SK-N-SH (cell line): ENCODE measurements at regions not wholly inside any gene's neighbourhood (a gene's known extent, or its start where the extent isn't known, plus 50 kb on each side); places are given as distances from the start of the nearest gene placed in this dataset.
"Not testable (repeated sequence)": the region's sequence is repeated elsewhere in the genome, so short reads cannot be mapped to it uniquely, and the experiment has no call there.

Source experiments
- CTCF ChIA-PET: fragments of 300-600, 350-600 bp; formaldehyde crosslinking; extraction: SDS; loops from one replicate; lab custom pipeline; 2021; lab: Yijun Ruan, JAX
- POLR2A ChIA-PET: fragments of 350-600 bp; sonication (Branson Sonifier 250); formaldehyde crosslinking; extraction: SDS; loops from one replicate; lab custom pipeline; 2020; ENCODE audit warnings: antibody characterized with exemption, inconsistent platforms; lab: Yijun Ruan, JAX
- DNase-seq: peaks from one replicate; pipeline ENCODE4 v3.0.0; 2012
- H2AFZ ChIP-seq: fragments of 200-600 bp; sonication (generic); 2 replicates; pipeline ENCODE4 v1.8.1; 2016; ENCODE audit warnings: antibody characterized with exemption, mild to moderate bottlenecking, low read depth
- H3F3A ChIP-seq: fragments of 200-600 bp; sonication (generic); replicated peaks from 2 replicates; pipeline ENCODE3; 2016; ENCODE audit warnings: antibody characterized with exemption, mild to moderate bottlenecking; ENCODE audit not compliant: insufficient read depth
- H3K27ac ChIP-seq, 2 experiments: fragments of 200-500 bp in 1 of 2; fragments of 200-600 bp in 1 of 2; sonication (Bioruptor generic) in 1 of 2; sonication (generic), shearing (Covaris generic) in 1 of 2; 2 replicates each; pipeline versions ENCODE4 v1.5.1 to v1.6.1; 2014 to 2016; ENCODE audit warnings: low read depth in 2 of 2, inconsistent platforms in 1 of 2, low read length in 1 of 2, mild to moderate bottlenecking in 1 of 2, mixed read lengths in 1 of 2
- H3K27me3 ChIP-seq: fragments of 200-600 bp; sonication (generic), shearing (Covaris generic); 2 replicates; pipeline ENCODE4 v1.6.1; 2016; ENCODE audit warnings: mixed run types; ENCODE audit not compliant: insufficient read depth
- H3K36me3 ChIP-seq, 2 experiments: fragments of 200-500 bp in 1 of 2; fragments of 200-600 bp in 1 of 2; sonication (Bioruptor generic) in 1 of 2; sonication (generic) in 1 of 2; replicated peaks in 1 of 2; 2 replicates each; pipeline versions ENCODE3 to v1.5.1; 2014 to 2016; ENCODE audit warnings: low read length in 1 of 2, mild to moderate bottlenecking in 1 of 2; ENCODE audit not compliant: insufficient read depth in 2 of 2, control insufficient read depth in 1 of 2
- H3K4me1 ChIP-seq, 2 experiments: fragments of 200-500 bp in 1 of 2; fragments of 200-600 bp in 1 of 2; sonication (Bioruptor generic) in 1 of 2; sonication (generic), shearing (Covaris generic) in 1 of 2; 2 replicates each; pipeline versions ENCODE4 v1.5.1 to v1.6.1; 2014 to 2016; ENCODE audit warnings: low read depth in 1 of 2, low read length in 1 of 2, mixed run types in 1 of 2; ENCODE audit not compliant: insufficient read depth in 2 of 2, control insufficient read depth in 1 of 2
- H3K4me2 ChIP-seq: fragments of 200-600 bp; sonication (generic), shearing (Covaris generic); 2 replicates; pipeline ENCODE4 v1.6.1; 2017; ENCODE audit warnings: mixed run types
- H3K4me3 ChIP-seq, 2 experiments: fragments of 200-500 bp in 1 of 2; fragments of 200-600 bp in 1 of 2; sonication (Bioruptor generic) in 1 of 2; sonication (generic), shearing (Covaris generic) in 1 of 2; 2 replicates each; pipeline versions ENCODE4 v1.5.1 to v1.8.1; 2014 to 2016; ENCODE audit warnings: low read depth in 2 of 2, inconsistent platforms in 1 of 2, low read length in 1 of 2, mild to moderate bottlenecking in 1 of 2, mixed read lengths in 1 of 2, moderate library complexity in 1 of 2
- H3K79me2 ChIP-seq: fragments of 200-600 bp; sonication (generic); 2 replicates; pipeline ENCODE4 v1.8.1; 2017; ENCODE audit warnings: mild to moderate bottlenecking; ENCODE audit not compliant: insufficient read depth
- H3K9ac ChIP-seq: fragments of 200-600 bp; sonication (generic); 2 replicates; pipeline ENCODE4 v1.6.1; 2017; ENCODE audit warnings: mixed run types
- H3K9me2 ChIP-seq: fragments of 200-600 bp; sonication (generic); 2 replicates; pipeline ENCODE4 v1.6.1; 2017; ENCODE audit warnings: mixed run types
- H3K9me3 ChIP-seq: fragments of 200-600 bp; sonication (generic); 2 replicates; pipeline ENCODE4 v1.6.1; 2017; ENCODE audit warnings: mixed run types, mild to moderate bottlenecking, moderate library complexity
- H4K20me1 ChIP-seq: fragments of 200-600 bp; sonication (generic); 2 replicates; pipeline ENCODE4 v1.6.1; 2017; ENCODE audit warnings: mild to moderate bottlenecking, mixed run types; ENCODE audit not compliant: insufficient read depth
- CHD2 ChIP-seq: fragments of 150-350 bp; IDR thresholded peaks from 2 replicates; pipeline ENCODE4 v1.6.1; 2018; ENCODE audit warnings: low read length; ENCODE audit not compliant: partially characterized antibody
- ELF1 ChIP-seq: IDR thresholded peaks from 2 replicates; pipeline ENCODE4 v1.4.0; 2012
- EZH2phosphoT487 ChIP-seq: fragments of 200-600 bp; sonication (generic); IDR thresholded peaks from 2 replicates; pipeline ENCODE4 v1.6.1; 2017; ENCODE audit warnings: low read depth, mixed run types, mild to moderate bottlenecking, antibody characterized with exemption, moderate library complexity, borderline replicate concordance
- FOXJ3 ChIP-seq: sonication (generic); formaldehyde crosslinking; IDR thresholded peaks from 2 replicates; pipeline ENCODE4 v1.5.1; 2020; ENCODE audit warnings: mild to moderate bottlenecking, missing genetic modification reagents
- FOXM1 ChIP-seq: IDR thresholded peaks from 2 replicates; pipeline ENCODE4 v1.4.0; 2012; ENCODE audit warnings: low read depth, mild to moderate bottlenecking
- GATA2 ChIP-seq: sonication (generic); formaldehyde crosslinking; IDR thresholded peaks from 2 replicates; pipeline ENCODE4 v1.5.0; 2020; ENCODE audit warnings: mild to moderate bottlenecking, missing genetic modification reagents
- NFIC ChIP-seq: IDR thresholded peaks from 2 replicates; pipeline ENCODE4 v1.4.0; 2012; ENCODE audit warnings: borderline replicate concordance
- RFX5 ChIP-seq: IDR thresholded peaks from 2 replicates; pipeline ENCODE4 v1.6.1; 2012; ENCODE audit warnings: mild to moderate bottlenecking, improper control_type of control experiment, low read length
- WGBS: methylation state at CpG from one replicate; pipeline ENCODE4 v1.1.6; 2017; ENCODE audit warnings: low lambda C conversion rate; 5-methylcytosine and 5-hydroxymethylcytosine counted together
- TF ChIP-seq, protein P1 (sequence below): IDR thresholded peaks from 2 replicates; pipeline ENCODE4 v1.4.0; 2012; ENCODE audit warnings: low read depth, borderline replicate concordance
- TF ChIP-seq, protein P2 (sequence below): fragments of 150-350 bp; IDR thresholded peaks from 2 replicates; pipeline ENCODE4 v1.6.1; 2016; ENCODE audit warnings: mild to moderate bottlenecking, low read depth, low read length

GRCh38 chr4:175330652-175331051 is 412.5 kb downstream of the ADAM29 start:
- 35% methylated on average over 2 of the region's 2 CpGs for WGBS
- no peak for DNase-seq
- POLR2A ChIA-PET, result no interaction called here

DNA sequence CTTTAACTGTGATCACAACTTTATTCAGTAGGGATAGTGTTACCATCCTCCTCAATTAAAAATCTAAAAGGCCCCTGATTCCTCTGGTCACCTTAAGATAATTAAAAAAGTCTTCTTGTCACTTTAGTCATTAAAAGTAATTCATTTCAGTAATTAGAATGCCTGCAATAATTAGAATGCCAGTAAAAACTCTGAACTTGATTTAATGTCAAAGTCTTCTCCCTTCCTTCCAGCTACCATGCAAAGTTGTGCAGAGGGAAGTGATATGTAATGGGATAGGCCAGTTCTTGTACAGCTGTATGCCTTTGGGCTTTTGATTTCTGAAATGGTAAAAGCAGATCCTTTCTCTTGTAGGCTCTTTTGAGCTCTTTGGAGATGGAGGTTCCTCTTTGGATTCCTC is 417.2 kb downstream of the ADAM29 start:
- Histone ChIP-seq H3K4me1 (no peaks in the 10 kb centered on the region), H3K27ac (no peak overlapping the region), H3K9ac (no peak overlapping the region), H3K79me2 (no peaks in the 10 kb centered on the region), H3K9me2 (no peaks in the 10 kb centered on the region), H3K9me3 (no peaks in the 10 kb centered on the region), H4K20me1 (no peaks in the 10 kb centered on the region), H3K27me3 (no peaks in the 10 kb centered on the region)
- CTCF ChIA-PET, result no interaction called here
- no peak for TF ChIP-seq CHD2
- TF ChIP-seq, protein P1, sequence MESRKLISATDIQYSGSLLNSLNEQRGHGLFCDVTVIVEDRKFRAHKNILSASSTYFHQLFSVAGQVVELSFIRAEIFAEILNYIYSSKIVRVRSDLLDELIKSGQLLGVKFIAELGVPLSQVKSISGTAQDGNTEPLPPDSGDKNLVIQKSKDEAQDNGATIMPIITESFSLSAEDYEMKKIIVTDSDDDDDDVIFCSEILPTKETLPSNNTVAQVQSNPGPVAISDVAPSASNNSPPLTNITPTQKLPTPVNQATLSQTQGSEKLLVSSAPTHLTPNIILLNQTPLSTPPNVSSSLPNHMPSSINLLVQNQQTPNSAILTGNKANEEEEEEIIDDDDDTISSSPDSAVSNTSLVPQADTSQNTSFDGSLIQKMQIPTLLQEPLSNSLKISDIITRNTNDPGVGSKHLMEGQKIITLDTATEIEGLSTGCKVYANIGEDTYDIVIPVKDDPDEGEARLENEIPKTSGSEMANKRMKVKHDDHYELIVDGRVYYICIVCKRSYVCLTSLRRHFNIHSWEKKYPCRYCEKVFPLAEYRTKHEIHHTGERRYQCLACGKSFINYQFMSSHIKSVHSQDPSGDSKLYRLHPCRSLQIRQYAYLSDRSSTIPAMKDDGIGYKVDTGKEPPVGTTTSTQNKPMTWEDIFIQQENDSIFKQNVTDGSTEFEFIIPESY, result no peak
- TF ChIP-seq EZH2phosphoT487, result no peak
- TF ChIP-seq RFX5, result no peak
- no peak for TF ChIP-seq NFIC
- TF ChIP-seq, all 33 proteins: peak for 0
- H3K4me2 ChIP-seq, result no peak overlapping the region
- H3K4me3 ChIP-seq, result no peak overlapping the region
- H2AFZ ChIP-seq, result no peak overlapping the region
- DNase-seq, result no peak
- POLR2A ChIA-PET, result no interaction called here
- H3K36me3 ChIP-seq, result no peaks in the 10 kb centered on the region
- no peaks in the 10 kb centered on the region for H3F3A ChIP-seq

More at GRCh38 chr4:175330652-175331051, 412.5 kb downstream of the ADAM29 start:
- no peaks in the 10 kb centered on the region for H3K9me3 ChIP-seq
- no peaks in the 10 kb centered on the region for H3F3A ChIP-seq
- H3K27ac ChIP-seq, result no peak overlapping the region
- no peak overlapping the region for H3K4me3 ChIP-seq
- no peak overlapping the region for H2AFZ ChIP-seq
- no peak for TF ChIP-seq FOXM1
- TF ChIP-seq GATA2 (CRISPR knock-in tag), result no peak
- no peak for TF ChIP-seq FOXJ3 (CRISPR knock-in tag)
- TF ChIP-seq, protein P2, sequence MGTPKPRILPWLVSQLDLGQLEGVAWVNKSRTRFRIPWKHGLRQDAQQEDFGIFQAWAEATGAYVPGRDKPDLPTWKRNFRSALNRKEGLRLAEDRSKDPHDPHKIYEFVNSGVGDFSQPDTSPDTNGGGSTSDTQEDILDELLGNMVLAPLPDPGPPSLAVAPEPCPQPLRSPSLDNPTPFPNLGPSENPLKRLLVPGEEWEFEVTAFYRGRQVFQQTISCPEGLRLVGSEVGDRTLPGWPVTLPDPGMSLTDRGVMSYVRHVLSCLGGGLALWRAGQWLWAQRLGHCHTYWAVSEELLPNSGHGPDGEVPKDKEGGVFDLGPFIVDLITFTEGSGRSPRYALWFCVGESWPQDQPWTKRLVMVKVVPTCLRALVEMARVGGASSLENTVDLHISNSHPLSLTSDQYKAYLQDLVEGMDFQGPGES, result no peak
- TF ChIP-seq ELF1, result no peak
- TF ChIP-seq RFX5, result no peak
- no peaks in the 10 kb centered on the region for H3K4me1 ChIP-seq
- no peak overlapping the region for H3K4me2 ChIP-seq
- CTCF ChIA-PET, result no interaction called here
- H3K9me2 ChIP-seq, result no peaks in the 10 kb centered on the region
- no peaks in the 10 kb centered on the region for H4K20me1 ChIP-seq
- H3K27me3 ChIP-seq, result no peaks in the 10 kb centered on the region
- no peaks in the 10 kb centered on the region for H3K79me2 ChIP-seq
- H3K36me3 ChIP-seq, result no peaks in the 10 kb centered on the region
- H3K9ac ChIP-seq, result no peak overlapping the region

DNA sequence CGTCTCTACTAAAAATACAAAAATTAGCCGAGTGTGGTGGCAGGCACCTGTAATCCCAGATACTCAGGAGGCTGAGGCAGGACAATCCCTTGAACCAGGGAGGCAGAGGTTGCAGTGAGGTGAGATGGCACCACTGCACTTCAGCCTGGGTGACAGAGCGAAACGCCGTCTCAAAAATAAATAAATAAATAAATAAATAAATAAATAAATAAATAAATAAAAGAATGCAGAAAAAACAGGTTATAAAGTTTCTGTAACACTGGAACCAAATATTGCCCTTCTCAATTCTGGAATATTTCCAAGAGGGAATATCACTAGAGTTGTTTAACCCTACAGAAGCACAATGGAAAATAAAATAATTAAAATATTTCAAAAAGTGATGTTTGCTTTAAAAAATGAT is 418.4 kb downstream of the ADAM29 start:
- H3K4me3 ChIP-seq, H3K9me2 ChIP-seq, DNase-seq, H3F3A ChIP-seq, H3K9ac ChIP-seq, H3K79me2 ChIP-seq, POLR2A ChIA-PET, H3K27ac ChIP-seq, H3K9me3 ChIP-seq, H4K20me1 ChIP-seq, H3K36me3 ChIP-seq, H3K4me2 ChIP-seq, H3K4me1 ChIP-seq, CTCF ChIA-PET, H2AFZ ChIP-seq, H3K27me3 ChIP-seq: not testable (repeated sequence)
- 44% methylated on average over 5 of the region's 5 CpGs for WGBS
